SK-N-DZ (cell line): ENCODE measurements at regions not wholly inside any gene's neighbourhood (a gene's known extent, or its start where the extent isn't known, plus 50 kb on each side); places are given as distances from the start of the nearest gene placed in this dataset.

Experiments
- small RNA-seq, 2 experiments: library from RNA; depleted of rRNA; stranded (forward); fragments of <200 nt; gene quantifications; one replicate each; pipeline ENCODE3, GENCODE V24; 2014

Small RNAs in the stretch of these regions (small RNA-seq; reads per million reads assigned to genes)
- 0.05 to 0.09 reads per million in 2 experiments for gene RNU6-737P
